ENCODE measurements at regions not wholly inside any gene's neighbourhood (a gene's known extent, or its start where the extent isn't known, plus 50 kb on each side); places are given as distances from the start of the nearest gene placed in this dataset.

GRCh38 chr2:49834433-49834832, 680.1 kb upstream of the FSHR start:
- H3K27me3 ChIP-seq (ENCODE audit: insufficient read depth, low read length), result no peaks in the 10 kb centered on the region
- no peak overlapping the region for H3K4me3 ChIP-seq (replicated peaks in 1 of 2; ENCODE audit: low read depth in 1 of 2, low read length in 2 of 2)
- POLR2A ChIA-PET, result no interaction called here
- no peaks in the 10 kb centered on the region for H3K36me3 ChIP-seq (ENCODE audit: control insufficient read depth in 1 of 2, insufficient read depth in 2 of 2, low read length in 2 of 2)
- H2AFZ ChIP-seq (ENCODE audit: low read depth, low read length, poor library complexity, severe bottlenecking), result no peak overlapping the region
- H3K9me3 ChIP-seq (ENCODE audit: control insufficient read depth in 1 of 2, insufficient read depth in 1 of 2, low read depth in 1 of 2, low read length in 2 of 2), result peaks cover 5 to 12% of the 10 kb centered on the region in 2 experiments; a peak in 2 of 4 replicates
- RAD21 ChIA-PET (ENCODE audit: low non-redundant PET in 1 of 2, low total read pairs in 2 of 2, uncharacterized antibody in 2 of 2, unreplicated experiment in 2 of 2), result no interaction called here
- H3K9me2 ChIP-seq (ENCODE audit: insufficient read depth), result no peaks in the 10 kb centered on the region
- no peaks in the 10 kb centered on the region for H3K79me2 ChIP-seq (ENCODE audit: insufficient read depth, low read length)
- BruUV-seq (replicated peaks), result no TSS peak
- TF ChIP-seq POLR2AphosphoS5 (IDR thresholded peaks at IDR 0.05; ENCODE audit: low read depth, low read length) (no peak), CTCF (IDR thresholded peaks at IDR 0.05 in 2 of 3, conservative IDR thresholded peaks at IDR 0.05 in 1 of 3; ENCODE audit: borderline replicate concordance in 1 of 3, insufficient read depth in 1 of 3, low read depth in 2 of 3, low read length in 2 of 3) (no peak), YY1 (IDR thresholded peaks at IDR 0.05; ENCODE audit: extremely low read depth, insufficient replicate concordance, low read depth, low read length) (no peak)
- no peaks in the 10 kb centered on the region for H3K4me1 ChIP-seq (ENCODE audit: control insufficient read depth in 1 of 2, insufficient read depth in 2 of 2, low read length in 2 of 2)
- ATAC-seq (no peak), DNase-seq (ENCODE audit: low read depth, low spot score) (no peak)
- H3K4me2 ChIP-seq (ENCODE audit: low read length), result no peak overlapping the region
- no peak overlapping the region for H3K9ac ChIP-seq (ENCODE audit: low read length)
- intact Hi-C loops (cut with micrococcal nuclease), result no loop called here
- CTCF ChIA-PET, result no interaction called here
- H3K27ac ChIP-seq (ENCODE audit: low read depth, low read length), result no peak overlapping the region
- H4K20me1 ChIP-seq (ENCODE audit: insufficient read depth), result no peaks in the 10 kb centered on the region

- H3K79me2 ChIP-seq (ENCODE audit: insufficient read depth, low read length), result no peaks in the 10 kb centered on the region
- intact Hi-C loops (cut with micrococcal nuclease), result no loop called here
- CTCF ChIA-PET, result no interaction called here
- no peak for ATAC-seq
- RAD21 ChIA-PET (ENCODE audit: low non-redundant PET in 1 of 2, low total read pairs in 2 of 2, uncharacterized antibody in 2 of 2, unreplicated experiment in 2 of 2), result no interaction called here
- POLR2A ChIA-PET, result no interaction called here
- H3K27ac ChIP-seq (ENCODE audit: low read depth, low read length), result no peak overlapping the region
- H3K36me3 ChIP-seq (ENCODE audit: control insufficient read depth in 1 of 2, insufficient read depth in 2 of 2, low read length in 2 of 2), result no peaks in the 10 kb centered on the region
- no peak overlapping the region for H2AFZ ChIP-seq (ENCODE audit: low read depth, low read length, poor library complexity, severe bottlenecking)
- BruUV-seq (replicated peaks), result no TSS peak
- H3K4me3 ChIP-seq (replicated peaks in 1 of 2; ENCODE audit: low read depth in 1 of 2, low read length in 2 of 2), result no peak overlapping the region
- H4K20me1 ChIP-seq (ENCODE audit: insufficient read depth), result no peaks in the 10 kb centered on the region
- H3K27me3 ChIP-seq (ENCODE audit: insufficient read depth, low read length), result no peaks in the 10 kb centered on the region
- H3K9ac ChIP-seq (ENCODE audit: low read length), result no peak overlapping the region
- H3K4me2 ChIP-seq (ENCODE audit: low read length), result no peak overlapping the region
- H3K9me3 ChIP-seq (ENCODE audit: control insufficient read depth in 1 of 2, insufficient read depth in 1 of 2, low read depth in 1 of 2, low read length in 2 of 2), result peaks cover under 1 to 8% of the 10 kb centered on the region in 2 experiments; a peak in 2 of 4 replicates
- H3K9me2 ChIP-seq (ENCODE audit: insufficient read depth), result no peaks in the 10 kb centered on the region
- H3K4me1 ChIP-seq (ENCODE audit: control insufficient read depth in 1 of 2, insufficient read depth in 2 of 2, low read length in 2 of 2), result no peaks in the 10 kb centered on the region
- no peak for DNase-seq (ENCODE audit: low read depth, low spot score)
- no peak for TF ChIP-seq SRF (IDR thresholded peaks at IDR 0.05; ENCODE audit: low read depth)
- no peak for TF ChIP-seq CEBPB (IDR thresholded peaks at IDR 0.05; ENCODE audit: low read depth)
- TF ChIP-seq CTCF (IDR thresholded peaks at IDR 0.05 in 2 of 3, conservative IDR thresholded peaks at IDR 0.05 in 1 of 3; ENCODE audit: borderline replicate concordance in 1 of 3, insufficient read depth in 1 of 3, low read depth in 2 of 3, low read length in 2 of 3), result no peak
- no peak for TF ChIP-seq EZH2phosphoT487 (IDR thresholded peaks at IDR 0.05; ENCODE audit: borderline replicate concordance)
- no peak for TF ChIP-seq ZFX (IDR thresholded peaks at IDR 0.05)
- TF ChIP-seq YY1 (IDR thresholded peaks at IDR 0.05; ENCODE audit: extremely low read depth, insufficient replicate concordance, low read depth, low read length), result no peak
- TF ChIP-seq CBX3 (IDR thresholded peaks at IDR 0.05; ENCODE audit: low read depth), result no peak
- TF ChIP-seq EZH2 (IDR thresholded peaks at IDR 0.05), result no peak
- TF ChIP-seq EGR1 (IDR thresholded peaks at IDR 0.05; ENCODE audit: low read depth), result no peak
- no peak for TF ChIP-seq POLR2A (IDR thresholded peaks at IDR 0.05; ENCODE audit: borderline replicate concordance, extremely low read depth, insufficient read depth, insufficient read length)
- TF ChIP-seq POLR2AphosphoS5 (IDR thresholded peaks at IDR 0.05; ENCODE audit: low read depth, low read length), result no peak
- no peak for TF ChIP-seq REST (IDR thresholded peaks at IDR 0.05; ENCODE audit: low read depth)
- TF ChIP-seq ZNF274 (IDR thresholded peaks at IDR 0.05; ENCODE audit: low read depth, low read length), result no peak
Observed at GRCh38 chr2:49832555-49832954, 678.2 kb upstream of the FSHR start.
